ENCODE measurements at regions not wholly inside any gene's neighbourhood (a gene's known extent, or its start where the extent isn't known, plus 50 kb on each side); places are given as distances from the start of the nearest gene placed in this dataset.

DNA sequence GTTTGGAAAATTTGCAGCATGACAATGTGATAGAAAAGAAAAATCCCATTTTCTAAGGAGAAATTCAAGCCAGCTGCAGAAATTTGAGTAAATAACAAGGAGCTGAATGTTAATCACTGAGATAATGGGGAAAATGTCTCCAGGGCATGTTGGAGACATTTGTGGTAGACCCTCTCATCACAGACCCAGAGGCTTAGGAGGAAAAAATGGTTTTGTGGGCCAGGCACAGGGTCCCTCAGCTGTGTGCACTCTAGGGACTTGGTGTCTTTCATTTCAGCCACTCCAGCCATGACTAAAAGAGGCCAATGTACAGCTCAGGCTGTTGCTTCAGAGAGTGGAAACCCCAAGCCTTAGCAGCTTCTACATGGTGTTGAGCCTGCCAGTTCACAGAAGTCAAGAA lies 111.4 kb upstream of the SYT10 start:
- no peak overlapping the region for H3K4me3 ChIP-seq (ENCODE audit: extremely low read depth, insufficient read depth, low read length, poor library complexity, severe bottlenecking)
- no peak overlapping the region for H3K27ac ChIP-seq (ENCODE audit: low read depth, low read length, severe bottlenecking)
- H3K9me3 ChIP-seq (ENCODE audit: control insufficient read depth, low read length) = no peaks in the 10 kb centered on the region
- no peaks in the 10 kb centered on the region for H3K36me3 ChIP-seq (ENCODE audit: control insufficient read depth, insufficient read depth, low read length)
- no peaks in the 10 kb centered on the region for H3K4me1 ChIP-seq (ENCODE audit: control insufficient read depth, insufficient read depth, low read length, poor library complexity, severe bottlenecking)

DNA sequence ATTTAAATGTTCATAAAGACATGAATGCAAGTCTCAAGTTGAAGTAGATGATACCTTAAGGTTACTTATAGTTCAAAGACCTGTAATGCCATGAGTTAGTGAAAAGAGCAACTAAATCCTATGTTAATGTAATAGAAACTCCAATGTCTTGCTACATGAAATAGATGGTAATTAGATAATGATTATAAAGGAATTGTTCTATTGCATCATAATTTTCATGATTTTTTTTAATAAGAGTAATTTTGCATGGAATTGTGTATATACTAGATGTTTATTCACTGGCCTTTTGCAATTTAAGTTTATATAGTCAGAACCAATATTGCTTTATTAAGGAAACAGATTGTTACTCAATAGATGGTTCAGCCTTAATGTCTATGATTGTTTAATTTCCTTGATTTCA lies 115.5 kb upstream of the SYT10 start:
- Histone ChIP-seq H3K9me3 (ENCODE audit: control insufficient read depth, low read length) (no peaks in the 10 kb centered on the region), H3K36me3 (ENCODE audit: control insufficient read depth, insufficient read depth, low read length) (no peaks in the 10 kb centered on the region), H3K4me3 (ENCODE audit: extremely low read depth, insufficient read depth, low read length, poor library complexity, severe bottlenecking) (no peak overlapping the region), H3K4me1 (ENCODE audit: control insufficient read depth, insufficient read depth, low read length, poor library complexity, severe bottlenecking) (no peaks in the 10 kb centered on the region), H3K27ac (ENCODE audit: low read depth, low read length, severe bottlenecking) (no peak overlapping the region)

DNA sequence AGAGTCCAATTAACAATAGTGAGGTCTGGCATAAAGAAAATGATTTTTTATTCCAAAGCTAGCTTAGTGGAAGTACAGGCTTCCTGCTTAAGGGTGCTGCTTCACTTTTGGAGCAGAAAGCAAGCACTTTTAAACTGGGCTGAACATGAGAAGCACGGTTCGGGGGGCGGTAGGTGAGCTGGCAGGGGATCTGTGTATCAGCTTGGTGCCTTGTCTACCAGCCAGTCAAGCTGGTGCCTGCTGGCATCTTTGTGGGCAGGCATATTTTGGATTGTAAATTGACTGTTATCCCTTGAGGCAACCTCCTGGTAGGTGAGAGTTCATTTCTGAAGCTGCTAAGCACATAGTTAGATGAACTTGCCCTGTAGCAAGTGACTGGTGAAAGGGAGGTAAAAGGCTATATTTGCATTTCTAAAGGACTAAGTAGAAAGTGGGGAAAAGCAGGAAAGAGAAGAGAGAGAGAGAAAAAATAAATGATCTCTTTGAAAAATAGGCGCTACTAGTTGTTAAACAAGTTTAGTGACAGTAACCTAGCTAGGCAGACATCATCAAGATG lies 121.1 kb upstream of the SYT10 start:
- no peak overlapping the region for H3K4me3 ChIP-seq (ENCODE audit: extremely low read depth, insufficient read depth, low read length, poor library complexity, severe bottlenecking)
- H3K4me1 ChIP-seq (ENCODE audit: control insufficient read depth, insufficient read depth, low read length, poor library complexity, severe bottlenecking) = no peaks in the 10 kb centered on the region
- no peaks in the 10 kb centered on the region for H3K9me3 ChIP-seq (ENCODE audit: control insufficient read depth, low read length)
- 77 to 81% methylated on average over 3 to 4 of the region's 4 CpGs for WGBS, 2 experiments (ENCODE audit: insufficient coverage in 2 of 2)
- H3K36me3 ChIP-seq (ENCODE audit: control insufficient read depth, insufficient read depth, low read length) = no peaks in the 10 kb centered on the region
- H3K27ac ChIP-seq (ENCODE audit: low read depth, low read length, severe bottlenecking) = no peak overlapping the region

DNA sequence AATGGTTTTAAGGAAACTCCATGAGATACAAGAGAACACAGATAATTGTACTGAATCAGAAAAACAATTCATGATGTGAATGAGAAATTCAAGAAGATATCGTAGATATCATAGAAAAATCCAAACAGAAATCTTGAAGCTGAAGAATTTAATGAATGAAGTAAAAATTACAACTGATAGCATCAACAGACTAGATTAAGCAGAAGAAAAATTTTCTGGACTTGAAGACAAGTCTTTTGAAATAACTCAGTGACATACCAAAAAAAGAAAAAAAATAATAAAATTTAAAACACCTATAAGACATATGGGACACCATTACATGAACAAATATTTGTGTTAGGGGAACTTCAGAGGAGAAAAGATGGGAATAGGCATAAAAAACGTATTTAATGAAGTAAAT lies 122.8 kb upstream of the SYT10 start:
- Histone ChIP-seq H3K9me3 (ENCODE audit: control insufficient read depth, low read length) (no peaks in the 10 kb centered on the region), H3K36me3 (ENCODE audit: control insufficient read depth, insufficient read depth, low read length) (no peaks in the 10 kb centered on the region), H3K27ac (ENCODE audit: low read depth, low read length, severe bottlenecking) (no peak overlapping the region), H3K4me1 (ENCODE audit: control insufficient read depth, insufficient read depth, low read length, poor library complexity, severe bottlenecking) (no peaks in the 10 kb centered on the region), H3K4me3 (ENCODE audit: extremely low read depth, insufficient read depth, low read length, poor library complexity, severe bottlenecking) (no peak overlapping the region)
- WGBS, 2 experiments (ENCODE audit: insufficient coverage in 2 of 2) = no CpG with 5 or more reads among the region's 2 CpGs

- Histone ChIP-seq H3K36me3 (ENCODE audit: control insufficient read depth, insufficient read depth, low read length) (no peaks in the 10 kb centered on the region), H3K9me3 (ENCODE audit: control insufficient read depth, low read length) (no peaks in the 10 kb centered on the region), H3K4me1 (ENCODE audit: control insufficient read depth, insufficient read depth, low read length, poor library complexity, severe bottlenecking) (no peaks in the 10 kb centered on the region), H3K27ac (ENCODE audit: low read depth, low read length, severe bottlenecking) (no peak overlapping the region), H3K4me3 (ENCODE audit: extremely low read depth, insufficient read depth, low read length, poor library complexity, severe bottlenecking) (no peak overlapping the region)
- no CpG with 5 or more reads among the region's 3 CpGs for WGBS, 2 experiments (ENCODE audit: insufficient coverage in 2 of 2)
Measured at GRCh38 chr12:33566403-33566802, 126.8 kb upstream of the SYT10 start.

GRCh38 chr12:33575346-33575745 lies 135.7 kb upstream of the SYT10 start:
- 47 to 64% methylated on average over 2 of the region's 3 CpGs for WGBS, 2 experiments (ENCODE audit: insufficient coverage in 2 of 2)
- Histone ChIP-seq H3K4me1 (ENCODE audit: control insufficient read depth, insufficient read depth, low read length, poor library complexity, severe bottlenecking) (no peaks in the 10 kb centered on the region), H3K36me3 (ENCODE audit: control insufficient read depth, insufficient read depth, low read length) (no peaks in the 10 kb centered on the region), H3K27ac (ENCODE audit: low read depth, low read length, severe bottlenecking) (no peak overlapping the region), H3K9me3 (ENCODE audit: control insufficient read depth, low read length) (no peaks in the 10 kb centered on the region), H3K4me3 (ENCODE audit: extremely low read depth, insufficient read depth, low read length, poor library complexity, severe bottlenecking) (no peak overlapping the region)

- 50 to 61% methylated on average over 2 of the region's 5 CpGs for WGBS, 2 experiments (ENCODE audit: insufficient coverage in 2 of 2)
- Histone ChIP-seq H3K36me3 (ENCODE audit: control insufficient read depth, insufficient read depth, low read length) (no peaks in the 10 kb centered on the region), H3K9me3 (ENCODE audit: control insufficient read depth, low read length) (no peaks in the 10 kb centered on the region), H3K4me3 (ENCODE audit: extremely low read depth, insufficient read depth, low read length, poor library complexity, severe bottlenecking) (no peak overlapping the region), H3K27ac (ENCODE audit: low read depth, low read length, severe bottlenecking) (no peak overlapping the region), H3K4me1 (ENCODE audit: control insufficient read depth, insufficient read depth, low read length, poor library complexity, severe bottlenecking) (no peaks in the 10 kb centered on the region)
Measured at GRCh38 chr12:33581613-33582122, 142.0 kb upstream of the SYT10 start.

GRCh38 chr12:33586576-33586975 lies 147.0 kb upstream of the SYT10 start:
- H3K4me1 ChIP-seq (ENCODE audit: control insufficient read depth, insufficient read depth, low read length, poor library complexity, severe bottlenecking) = no peaks in the 10 kb centered on the region
- H3K9me3 ChIP-seq (ENCODE audit: control insufficient read depth, low read length) = no peaks in the 10 kb centered on the region

DNA sequence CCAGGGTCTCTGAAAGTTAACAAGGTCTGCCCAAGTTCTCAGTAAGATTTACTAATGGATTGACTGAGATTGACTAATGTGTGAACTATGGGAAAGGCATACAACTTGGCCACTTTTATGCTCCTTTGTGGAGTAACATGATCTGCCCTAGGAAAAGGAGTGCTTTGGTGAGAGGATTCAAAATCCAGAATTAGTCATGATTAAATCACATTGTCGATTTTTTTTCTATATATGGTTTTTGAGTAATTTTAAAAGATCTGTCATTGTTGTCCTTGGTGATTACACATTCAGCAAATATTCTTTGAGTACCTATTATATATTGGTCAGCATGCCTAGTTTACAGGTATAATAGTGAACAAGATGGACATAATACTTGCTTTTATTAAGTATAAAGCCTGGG lies 147.7 kb upstream of the SYT10 start:
- Histone ChIP-seq H3K4me3 (ENCODE audit: extremely low read depth, insufficient read depth, low read length, poor library complexity, severe bottlenecking) (no peak overlapping the region), H3K9me3 (ENCODE audit: control insufficient read depth, low read length) (no peaks in the 10 kb centered on the region), H3K36me3 (ENCODE audit: control insufficient read depth, insufficient read depth, low read length) (no peaks in the 10 kb centered on the region), H3K27ac (ENCODE audit: low read depth, low read length, severe bottlenecking) (no peak overlapping the region), H3K4me1 (ENCODE audit: control insufficient read depth, insufficient read depth, low read length, poor library complexity, severe bottlenecking) (no peaks in the 10 kb centered on the region)
- WGBS, 2 experiments (ENCODE audit: insufficient coverage in 2 of 2) = no CpG with 5 or more reads among the region's 1 CpG

More at GRCh38 chr12:33586576-33586975, 147.0 kb upstream of the SYT10 start:
- Histone ChIP-seq H3K27ac (ENCODE audit: low read depth, low read length, severe bottlenecking) (no peak overlapping the region), H3K36me3 (ENCODE audit: control insufficient read depth, insufficient read depth, low read length) (no peaks in the 10 kb centered on the region), H3K4me3 (ENCODE audit: extremely low read depth, insufficient read depth, low read length, poor library complexity, severe bottlenecking) (no peak overlapping the region)
- no CpG with 5 or more reads among the region's 2 CpGs for WGBS, 2 experiments (ENCODE audit: insufficient coverage in 2 of 2)

DNA sequence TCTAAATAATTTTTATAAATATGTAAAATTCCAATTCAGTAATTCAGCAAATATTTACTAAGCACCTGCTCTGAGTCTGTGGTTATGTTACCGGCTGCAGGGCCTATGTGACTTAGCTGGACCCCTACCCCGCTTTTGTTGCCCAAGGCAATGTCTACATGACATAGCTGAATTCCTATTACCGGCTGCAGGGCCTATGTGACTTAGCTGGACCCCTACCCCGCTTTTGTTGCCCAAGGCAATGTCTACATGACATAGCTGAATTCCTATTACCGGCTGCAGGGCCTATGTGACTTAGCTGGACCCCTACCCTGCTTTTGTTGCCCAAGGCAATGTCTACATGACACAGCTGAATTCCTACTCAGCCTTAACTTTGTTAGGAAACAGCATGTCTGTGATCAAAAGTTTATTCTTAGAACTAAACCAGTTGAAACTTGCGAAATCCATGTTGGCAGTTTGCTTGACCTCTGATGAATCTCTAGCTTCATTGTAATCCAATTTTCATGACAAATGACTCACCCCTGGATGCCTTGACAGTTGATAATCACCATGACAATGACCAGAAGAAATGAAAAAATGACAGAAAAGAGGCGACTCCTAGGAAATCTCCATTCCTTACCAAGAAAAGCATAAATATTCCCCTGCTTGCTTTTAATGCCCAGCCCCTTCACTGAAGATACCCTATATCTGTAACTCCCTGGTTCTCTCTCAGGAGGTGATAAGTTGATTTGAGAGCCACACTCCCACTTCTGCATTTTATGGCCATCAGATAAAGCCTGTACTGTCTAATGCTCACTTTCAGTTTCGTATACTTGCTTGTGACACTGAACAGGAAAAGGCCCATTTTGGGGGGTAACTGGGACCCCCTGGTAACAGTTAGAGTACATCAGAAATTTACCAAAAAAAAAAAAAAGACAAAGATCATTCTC lies 148.4 kb upstream of the SYT10 start:
- H3K36me3 ChIP-seq (ENCODE audit: control insufficient read depth, insufficient read depth, low read length) = no peaks in the 10 kb centered on the region
- H3K27ac ChIP-seq (ENCODE audit: low read depth, low read length, severe bottlenecking) = no peak overlapping the region
- 78 to 89% methylated on average over 1 to 2 of the region's 8 CpGs for WGBS, 2 experiments (ENCODE audit: insufficient coverage in 2 of 2)
- no peak overlapping the region for H3K4me3 ChIP-seq (ENCODE audit: extremely low read depth, insufficient read depth, low read length, poor library complexity, severe bottlenecking)
- H3K9me3 ChIP-seq (ENCODE audit: control insufficient read depth, low read length) = no peaks in the 10 kb centered on the region
- H3K4me1 ChIP-seq (ENCODE audit: control insufficient read depth, insufficient read depth, low read length, poor library complexity, severe bottlenecking) = no peaks in the 10 kb centered on the region
